Adrenal gland (tissue), 5 donors: ENCODE measurements at regions not wholly inside any gene's neighbourhood (a gene's known extent, or its start where the extent isn't known, plus 50 kb on each side); places are given as distances from the start of the nearest gene placed in this dataset.

Experiments
- CTCF ChIP-seq, 6 experiments: fragments of 450-650 bp in 4 of 6; fragments of 200-600 bp in 2 of 6; sonication (generic) in 1 of 6; IDR thresholded peaks; 1 replicate in 5 of 6; 2 replicates in 1 of 6; pipeline versions ENCODE4 v1.5.1 to v1.8.0; 2016 to 2021; ENCODE audit warnings: antibody characterized with exemption in 6 of 6, mild to moderate bottlenecking in 2 of 6, moderate library complexity in 1 of 6
- POLR2A ChIP-seq, 2 donors: fragments of 450-650 bp; IDR thresholded peaks; one replicate each; pipeline ENCODE4 v1.6.1; 2017; ENCODE audit warnings: antibody characterized with exemption in 2 of 2, mild to moderate bottlenecking in 2 of 2, moderate library complexity in 1 of 2
- donor health status: DM: no; HTN: no; CAD: no.

GRCh38 chr5:121752149-121752548 lies 99.5 kb upstream of the FTMT start:
- no peak for TF ChIP-seq CTCF (IDR thresholded peaks at IDR 0.05)
- TF ChIP-seq POLR2A (IDR thresholded peaks at IDR 0.05): no peak
